ENCODE measurements at regions not wholly inside any gene's neighbourhood (a gene's known extent, or its start where the extent isn't known, plus 50 kb on each side); places are given as distances from the start of the nearest gene placed in this dataset. TPM values are rescaled to one million over a fixed set of nuclear protein-coding genes. Genes with fewer than 3 reads are reported as not detected.

Small RNA genes in the stretch of these regions (small RNA-seq; reads per million reads assigned to genes)
- not detected for gene AL365434.2 (ENCODE audit: insufficient read length, low read depth, low replicate concordance)

Data from BJ (cell line).